Keratinocyte (primary cell): ENCODE measurements at regions not wholly inside any gene's neighbourhood (a gene's known extent, or its start where the extent isn't known, plus 50 kb on each side); places are given as distances from the start of the nearest gene placed in this dataset.

Source experiments
- DNase-seq: peaks from one replicate; pipeline ENCODE4 v3.0.0-alpha.2; 2011; ENCODE audit warnings: low read depth, missing footprints, low spot score
- FAIRE-seq: peaks from 2 replicates; lab custom pipeline; 2011; peaks lifted over from hg19 to GRCh38; lab: Jason Lieb, UNC
- H2AFZ ChIP-seq: 2 replicates; pipeline ENCODE4 v1.6.0; 2012; ENCODE audit warnings: low read length, control low read depth, inconsistent platforms; ENCODE audit not compliant: control insufficient read depth
- H3K27ac ChIP-seq: 2 replicates; pipeline ENCODE4 v1.5.1; 2011; ENCODE audit warnings: low read length; ENCODE audit not compliant: control insufficient read depth, insufficient read depth
- H3K27me3 ChIP-seq: 3 replicates; pipeline ENCODE4 v1.6.0; 2011; ENCODE audit warnings: low read length; ENCODE audit not compliant: control insufficient read depth, insufficient read depth; ENCODE audit errors: extremely low read depth
- H3K36me3 ChIP-seq, 2 experiments: 2 replicates in 1 of 2; 3 replicates in 1 of 2; pipeline ENCODE4 v1.5.1; 2011; ENCODE audit warnings: low read length in 2 of 2, mild to moderate bottlenecking in 1 of 2; ENCODE audit not compliant: control insufficient read depth in 2 of 2, insufficient read depth in 2 of 2; ENCODE audit errors: extremely low read depth in 1 of 2
- H3K4me1 ChIP-seq: 3 replicates; pipeline ENCODE4 v1.5.1; 2011; ENCODE audit warnings: low read length; ENCODE audit not compliant: control insufficient read depth, insufficient read depth; ENCODE audit errors: extremely low read depth
- H3K4me2 ChIP-seq: 3 replicates; pipeline ENCODE4 v1.6.0; 2011; ENCODE audit warnings: low read depth, low read length; ENCODE audit not compliant: control insufficient read depth, insufficient read depth; ENCODE audit errors: extremely low read depth
- H3K4me3 ChIP-seq, 3 experiments: fragments of 200-600 bp in 1 of 3; sonication (generic) in 1 of 3; 2 replicates in 2 of 3; 3 replicates in 1 of 3; pipeline ENCODE4 v1.5.1; 2011 to 2016; ENCODE audit warnings: low read length in 3 of 3, mild to moderate bottlenecking in 3 of 3, control low read depth in 2 of 3, inconsistent platforms in 1 of 3, low read depth in 1 of 3, mixed read lengths in 1 of 3, mixed run types in 1 of 3, moderate library complexity in 1 of 3; ENCODE audit not compliant: control insufficient read depth in 2 of 3, insufficient read depth in 2 of 3; ENCODE audit errors: extremely low read depth in 1 of 3
- H3K79me2 ChIP-seq: 2 replicates; pipeline ENCODE4 v1.6.0; 2012; ENCODE audit warnings: low read length; ENCODE audit not compliant: control insufficient read depth, insufficient read depth
- H3K9ac ChIP-seq: 3 replicates; pipeline ENCODE4 v1.6.0; 2011; ENCODE audit warnings: low read length; ENCODE audit not compliant: control insufficient read depth, insufficient read depth; ENCODE audit errors: extremely low read depth
- H3K9me1 ChIP-seq: 3 replicates; pipeline ENCODE4 v1.6.0; 2011; ENCODE audit warnings: low read length; ENCODE audit not compliant: control insufficient read depth, insufficient read depth; ENCODE audit errors: extremely low read depth
- H3K9me3 ChIP-seq: 2 replicates; pipeline ENCODE4 v1.5.1; 2012; ENCODE audit warnings: low read depth, low read length; ENCODE audit not compliant: control insufficient read depth
- H4K20me1 ChIP-seq: 3 replicates; pipeline ENCODE4 v1.6.0; 2011; ENCODE audit warnings: low read length; ENCODE audit not compliant: control insufficient read depth, insufficient read depth; ENCODE audit errors: extremely low read depth
- CTCF ChIP-seq, 3 experiments: IDR thresholded peaks in 1 of 3; conservative IDR thresholded peaks in 1 of 3; optimal IDR thresholded peaks in 1 of 3; 2 replicates in 2 of 3; 3 replicates in 1 of 3; pipeline versions ENCODE3 to v1.5.1; 2011; ENCODE audit warnings: low read length in 3 of 3, mild to moderate bottlenecking in 3 of 3, moderate library complexity in 2 of 3, control low read depth in 1 of 3, inconsistent platforms in 1 of 3; ENCODE audit not compliant: insufficient read depth in 2 of 3; ENCODE audit errors: extremely low read depth in 1 of 3
- EZH2 ChIP-seq: IDR thresholded peaks from one replicate; pipeline ENCODE4 v1.6.1; 2012; ENCODE audit warnings: inconsistent platforms, mild to moderate bottlenecking, low read length, moderate library complexity
- dilution Hi-C: fragments of 300-500 bp; cut with MboI; formaldehyde crosslinking; loops from one replicate; pipeline ENCODE4 v1.7.0; 2020; ENCODE audit warnings: low sequenced_read_pairs; ENCODE audit not compliant: extremely low pct_ligation_motif_present

- no peak overlapping the region for H3K4me2 ChIP-seq
- no peak for DNase-seq
- H3K4me1 ChIP-seq, result no peaks in the 10 kb centered on the region
- no peak overlapping the region for H3K27ac ChIP-seq
- H3K79me2 ChIP-seq, result no peaks in the 10 kb centered on the region
- no peaks in the 10 kb centered on the region for H3K27me3 ChIP-seq
- no peaks in the 10 kb centered on the region for H3K9me3 ChIP-seq
- dilution Hi-C loops, result no loop called here
- no peak for FAIRE-seq
- H3K9ac ChIP-seq, result no peak overlapping the region
- no peaks in the 10 kb centered on the region for H3K36me3 ChIP-seq
- no peak overlapping the region for H2AFZ ChIP-seq
- H3K9me1 ChIP-seq, result no peaks in the 10 kb centered on the region
- no peaks in the 10 kb centered on the region for H4K20me1 ChIP-seq
- H3K4me3 ChIP-seq, result no peak overlapping the region
- TF ChIP-seq EZH2 (no peak), CTCF (optimal IDR thresholded peaks at IDR 0.05 in 1 of 3, IDR thresholded peaks at IDR 0.05 in 1 of 3, conservative IDR thresholded peaks at IDR 0.05 in 1 of 3; ENCODE audit: extremely low read depth in 1 of 3, insufficient read depth in 2 of 3, low read length in 3 of 3) (no peak)
Measured at GRCh38 chr4:22903913-22904312, 211.2 kb downstream of the GBA3 start.

DNA sequence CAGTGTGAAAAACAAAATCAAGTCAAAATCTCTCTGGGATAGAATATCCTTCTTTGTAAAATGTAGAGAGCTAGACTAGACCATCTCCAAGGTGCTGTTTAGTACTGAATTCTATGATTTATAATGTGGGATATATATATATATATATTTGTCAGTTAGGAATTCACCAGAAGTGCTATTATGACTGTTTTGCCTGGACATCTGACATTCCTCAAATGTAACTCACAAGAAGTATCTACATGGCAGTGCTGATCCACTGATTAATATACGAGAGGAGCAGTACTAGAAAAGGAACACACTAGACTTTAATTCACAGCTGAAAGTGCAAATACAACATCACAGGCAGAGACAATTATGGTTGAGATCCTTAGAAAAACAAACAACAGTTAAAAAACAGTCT lies 208.9 kb downstream of the GBA3 start:
- H3K4me1 ChIP-seq, result no peaks in the 10 kb centered on the region
- H3K4me2 ChIP-seq, result no peak overlapping the region
- no peak for DNase-seq
- H3K9me1 ChIP-seq, result no peaks in the 10 kb centered on the region
- no peaks in the 10 kb centered on the region for H3K27me3 ChIP-seq
- H3K27ac ChIP-seq, result no peak overlapping the region
- TF ChIP-seq EZH2, result no peak
- no peak for TF ChIP-seq CTCF (optimal IDR thresholded peaks at IDR 0.05 in 1 of 3, IDR thresholded peaks at IDR 0.05 in 1 of 3, conservative IDR thresholded peaks at IDR 0.05 in 1 of 3; ENCODE audit: extremely low read depth in 1 of 3, insufficient read depth in 2 of 3, low read length in 3 of 3)
- H3K79me2 ChIP-seq, result no peaks in the 10 kb centered on the region
- no peak for FAIRE-seq
- no peaks in the 10 kb centered on the region for H3K36me3 ChIP-seq
- no peak overlapping the region for H3K9ac ChIP-seq
- H4K20me1 ChIP-seq, result no peaks in the 10 kb centered on the region
- no peaks in the 10 kb centered on the region for H3K9me3 ChIP-seq
- dilution Hi-C loops, result no loop called here
- H2AFZ ChIP-seq, result no peak overlapping the region
- H3K4me3 ChIP-seq, result no peak overlapping the region
